GM18867 (cell line): ENCODE measurements at regions not wholly inside any gene's neighbourhood (a gene's known extent, or its start where the extent isn't known, plus 50 kb on each side); places are given as distances from the start of the nearest gene placed in this dataset.

Source experiments
- ATAC-seq: cut with Tn5 transposase; IDR thresholded peaks from one replicate; pipeline ENCODE4 v1.9.1; 2021; ENCODE audit warnings: mild to moderate bottlenecking, moderate library complexity; ENCODE audit not compliant: unreplicated experiment

DNA sequence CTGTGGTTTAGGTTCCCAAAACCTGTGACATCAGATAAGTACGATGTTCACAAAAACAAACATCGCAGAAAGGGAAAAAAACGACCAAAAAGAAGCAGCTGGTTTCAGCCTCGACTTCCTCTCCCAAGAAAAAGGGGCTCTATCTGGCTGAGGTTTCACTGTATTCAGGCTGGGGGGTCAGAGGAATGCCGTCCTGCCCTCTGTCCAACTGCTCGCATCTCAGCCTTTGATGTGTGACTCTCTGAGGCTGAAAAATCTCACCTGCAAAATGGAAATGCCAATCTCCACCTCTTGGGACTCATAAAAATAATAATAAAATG, 123.6 kb upstream of the PTPN1 start:
- ATAC-seq: no peak

- no peak for ATAC-seq
Observed at GRCh38 chr20:50387218-50387995, 122.8 kb upstream of the PTPN1 start.

- no peak for ATAC-seq
Observed at GRCh38 chr20:50387996-50388332, 122.2 kb upstream of the PTPN1 start.

GRCh38 chr20:50388733-50389437, 121.3 kb upstream of the PTPN1 start:
- ATAC-seq: no peak

- no peak for ATAC-seq
Observed at GRCh38 chr20:50389438-50389807, 120.8 kb upstream of the PTPN1 start.

DNA sequence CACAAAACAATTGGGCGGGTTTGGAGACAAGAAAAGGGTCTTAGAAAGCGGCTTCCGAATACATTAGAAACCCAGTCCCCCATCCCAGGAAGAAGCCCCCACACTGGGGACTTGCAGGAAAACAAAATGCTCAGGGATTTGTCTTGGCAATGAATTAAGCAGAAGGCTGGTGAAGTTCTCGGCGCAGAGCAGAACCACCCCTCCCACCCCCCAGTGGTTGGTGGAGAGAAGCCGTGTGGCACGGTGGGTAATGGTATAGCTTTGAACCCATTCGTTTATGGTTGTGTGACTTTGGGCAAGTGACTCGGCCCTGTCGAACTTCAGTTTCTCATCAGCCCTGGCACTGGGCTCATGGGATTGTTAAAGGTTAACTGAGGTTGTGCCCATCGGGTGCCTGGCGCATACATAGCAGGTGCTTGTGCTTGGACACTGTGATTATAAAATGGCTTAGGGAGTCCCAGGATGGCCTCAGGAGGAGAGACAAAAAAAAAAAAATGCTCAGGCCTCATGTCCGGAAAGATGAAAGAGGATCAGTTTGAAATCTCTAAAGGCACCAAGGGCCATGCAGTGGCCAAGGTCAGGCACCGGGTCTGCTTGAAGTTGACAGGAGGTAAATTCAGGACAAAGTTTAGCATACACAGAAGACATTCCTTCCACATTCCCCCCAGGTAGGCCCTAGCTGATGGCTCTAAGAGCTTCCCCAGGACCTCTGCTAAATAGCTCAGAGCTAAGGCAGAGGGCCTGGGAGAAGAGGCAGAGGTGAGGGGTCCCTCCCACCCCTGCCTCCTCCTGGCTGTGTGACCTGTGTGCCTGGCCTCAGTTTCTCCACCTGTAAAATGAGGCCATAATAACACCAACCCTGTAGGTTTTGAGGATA, 120.1 kb upstream of the PTPN1 start:
- ATAC-seq: no peak

- no peak for ATAC-seq
Observed at GRCh38 chr20:50390685-50391443, 119.3 kb upstream of the PTPN1 start.

DNA sequence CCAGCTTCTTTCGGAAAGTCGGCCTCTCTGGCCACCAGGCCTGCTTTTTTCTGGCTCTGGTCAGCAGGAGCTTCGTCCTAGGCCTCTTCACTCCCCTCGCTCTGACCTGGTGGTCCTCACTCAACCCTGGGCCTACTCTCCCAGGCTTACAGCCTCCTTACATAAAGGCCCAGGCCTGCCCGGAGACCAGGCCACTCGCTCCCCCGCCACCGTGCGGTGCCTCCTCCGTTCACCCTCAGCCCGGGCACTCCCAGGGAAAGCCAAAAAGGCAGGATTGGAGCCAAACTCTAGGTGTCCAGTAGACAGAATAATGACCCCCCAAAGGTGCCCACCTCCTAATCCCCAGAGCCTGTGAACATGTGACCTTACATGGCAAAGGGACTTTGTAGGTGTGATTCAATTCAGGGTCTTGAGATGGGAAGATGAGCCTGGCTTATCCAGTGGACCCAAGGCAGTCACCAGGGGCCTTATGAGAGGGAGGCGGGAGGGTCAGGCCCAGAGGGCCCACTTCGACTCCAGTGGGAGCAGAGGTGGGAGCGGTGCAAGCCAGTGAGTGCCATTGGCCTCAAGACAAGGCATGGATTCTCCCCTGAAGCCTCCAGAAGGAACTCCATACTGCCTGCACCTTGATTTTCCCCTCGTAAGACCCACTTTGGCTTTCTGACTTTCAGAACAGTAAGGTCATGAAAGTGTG, 118.6 kb upstream of the PTPN1 start:
- no peak for ATAC-seq

DNA sequence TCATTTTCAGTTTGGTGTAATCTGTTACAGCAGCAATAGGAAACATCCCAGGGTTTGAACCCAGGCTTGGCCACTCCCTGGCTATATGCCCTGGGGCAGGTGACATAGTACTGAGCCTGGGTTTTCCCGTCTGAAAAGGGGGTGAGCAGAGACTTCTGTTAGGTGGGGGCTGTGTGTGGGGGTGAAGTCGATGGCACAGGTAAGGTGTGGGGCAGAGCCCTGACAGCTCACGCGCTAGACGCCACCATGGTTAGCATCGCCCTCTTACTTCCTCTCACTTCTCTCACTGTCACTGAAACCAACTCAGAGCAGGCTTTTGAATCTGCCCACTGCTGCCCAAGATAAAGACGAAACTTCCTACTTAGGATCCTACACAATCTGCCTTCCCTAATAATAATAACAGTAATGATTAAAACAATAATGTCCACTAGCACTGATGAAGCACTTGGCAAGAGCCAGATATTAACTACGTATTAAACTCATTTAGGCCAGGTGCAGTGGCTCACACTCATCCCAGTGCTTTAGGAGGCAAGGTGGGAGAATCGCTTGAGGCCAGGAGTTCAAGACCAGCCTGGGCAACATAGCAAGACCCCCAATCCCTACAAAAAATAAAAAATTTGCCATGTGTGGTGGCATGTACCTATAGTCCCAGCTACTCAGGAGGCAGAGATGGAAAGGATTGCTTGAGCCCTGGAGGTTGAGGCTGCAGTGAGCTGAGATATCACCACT, 117.9 kb upstream of the PTPN1 start:
- no peak for ATAC-seq

DNA sequence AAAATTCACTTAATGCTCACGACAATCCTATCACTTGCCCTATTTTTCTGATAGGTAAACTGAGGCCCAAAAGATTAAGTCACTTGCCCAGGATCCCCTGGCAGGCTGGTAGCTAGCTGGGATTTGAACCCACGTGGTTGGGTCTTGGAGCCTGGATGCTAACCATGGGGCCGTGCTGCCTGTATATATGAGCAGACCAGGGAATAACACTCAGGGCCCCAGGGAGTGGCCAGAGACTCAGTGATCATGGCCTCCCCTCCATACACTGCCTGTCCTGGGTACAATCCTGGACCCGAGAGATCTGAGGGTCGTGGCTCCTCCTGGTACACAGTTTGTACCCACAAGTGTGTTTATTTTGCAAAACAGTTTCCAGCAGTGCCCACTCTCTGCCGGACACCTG, 116.9 kb upstream of the PTPN1 start:
- ATAC-seq: no peak

DNA sequence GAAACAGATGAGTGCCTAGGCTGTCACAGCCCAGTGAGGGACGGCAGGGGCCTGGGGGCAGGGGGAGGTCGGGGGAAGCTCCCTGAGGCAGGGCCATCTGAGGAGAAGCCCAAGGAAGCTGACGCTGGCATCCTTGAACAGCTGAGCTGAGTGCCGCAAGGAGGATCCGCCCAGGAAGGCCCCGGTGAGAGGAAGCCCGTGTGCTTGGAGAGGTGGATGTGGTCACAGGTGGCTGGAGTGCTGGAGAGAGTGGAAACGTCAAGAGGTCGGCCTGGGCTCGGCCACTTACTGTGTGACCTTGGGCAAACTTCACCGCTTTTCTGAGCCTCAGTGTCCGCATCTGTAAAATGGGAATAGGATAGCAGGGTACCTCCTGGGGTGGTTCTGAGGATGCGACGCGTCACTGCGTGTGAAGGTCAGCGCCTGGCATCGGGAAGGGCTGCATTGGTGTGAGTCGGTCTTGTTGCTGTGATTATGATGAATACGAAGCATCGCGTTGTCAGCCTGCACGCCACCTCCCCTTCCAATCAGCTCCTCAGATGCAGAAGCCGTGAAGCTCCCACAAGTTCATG, 116.1 kb upstream of the PTPN1 start:
- ATAC-seq: no peak

GRCh38 chr20:50394569-50394968, 115.6 kb upstream of the PTPN1 start:
- no peak for ATAC-seq

DNA sequence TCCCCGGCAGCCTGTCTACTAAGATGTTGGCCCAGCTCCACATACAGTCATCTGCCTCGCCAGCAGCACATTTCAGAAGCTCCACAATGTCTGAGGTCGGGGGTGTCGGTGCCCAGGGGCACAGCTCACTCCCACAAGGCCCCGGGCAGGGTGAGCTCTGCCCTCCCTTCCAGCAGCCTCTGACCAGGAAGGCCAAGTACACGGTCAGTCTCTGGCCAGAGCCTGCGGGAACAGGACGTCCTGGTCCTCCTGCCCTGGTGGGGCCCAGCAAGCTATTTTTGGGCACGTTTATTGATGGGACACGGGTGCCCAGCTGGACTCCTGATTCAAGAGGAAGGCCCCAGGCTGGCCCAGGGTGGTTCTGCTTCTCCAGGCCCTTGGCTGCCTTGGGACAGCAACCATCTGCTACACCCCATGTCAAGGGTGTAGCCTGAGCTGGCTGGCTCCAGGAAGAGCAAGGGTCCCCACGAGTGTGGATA, 114.9 kb upstream of the PTPN1 start:
- no peak for ATAC-seq

DNA sequence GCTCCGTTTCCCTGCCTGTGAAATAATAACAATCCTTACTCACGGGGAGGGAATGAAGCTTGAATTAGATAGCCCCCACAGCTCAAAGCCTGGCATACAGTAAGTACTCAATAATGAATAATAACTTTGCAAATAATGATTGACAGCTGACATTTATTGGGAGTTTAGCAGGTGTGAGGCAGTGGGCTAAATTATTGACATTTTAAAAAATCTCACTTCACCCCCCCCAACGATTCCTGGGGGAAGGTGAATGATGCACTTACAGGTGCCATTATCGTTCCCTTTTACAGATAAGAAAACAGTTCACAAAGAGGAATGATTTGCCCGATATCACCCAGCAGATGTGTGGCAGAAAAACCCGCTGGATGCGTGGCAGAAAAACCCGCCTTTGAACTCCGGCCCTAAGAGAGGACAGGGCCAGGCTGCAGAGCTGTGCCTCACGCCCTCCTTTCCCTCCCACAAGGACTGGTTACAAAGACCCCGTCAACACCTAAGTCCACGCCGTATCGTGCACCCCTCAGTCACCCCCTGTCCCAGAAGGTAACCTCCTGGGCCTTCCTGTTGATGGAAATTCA, 114.2 kb upstream of the PTPN1 start:
- ATAC-seq: no peak

- no peak for ATAC-seq
Observed at GRCh38 chr20:50396623-50397022, 113.6 kb upstream of the PTPN1 start.

DNA sequence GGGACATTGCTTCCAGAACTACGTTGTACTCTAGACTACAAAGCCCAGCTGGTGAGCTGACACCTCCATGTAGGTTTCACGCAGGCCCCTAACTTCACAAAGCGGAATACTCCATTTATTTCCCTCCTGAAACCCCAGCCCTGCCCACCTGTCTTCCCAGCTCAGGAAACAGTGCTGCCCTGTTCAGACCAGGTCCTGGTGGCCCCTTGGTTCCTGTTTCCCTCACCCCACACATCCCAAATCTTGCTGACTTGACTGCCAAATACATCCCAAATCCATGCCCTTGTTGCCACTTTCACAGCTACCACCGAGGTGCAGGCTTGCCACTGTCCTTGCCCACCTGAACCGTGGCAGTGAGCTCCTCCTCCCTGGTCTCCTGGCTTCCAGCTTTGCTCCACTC, 113.1 kb upstream of the PTPN1 start:
- no peak for ATAC-seq

DNA sequence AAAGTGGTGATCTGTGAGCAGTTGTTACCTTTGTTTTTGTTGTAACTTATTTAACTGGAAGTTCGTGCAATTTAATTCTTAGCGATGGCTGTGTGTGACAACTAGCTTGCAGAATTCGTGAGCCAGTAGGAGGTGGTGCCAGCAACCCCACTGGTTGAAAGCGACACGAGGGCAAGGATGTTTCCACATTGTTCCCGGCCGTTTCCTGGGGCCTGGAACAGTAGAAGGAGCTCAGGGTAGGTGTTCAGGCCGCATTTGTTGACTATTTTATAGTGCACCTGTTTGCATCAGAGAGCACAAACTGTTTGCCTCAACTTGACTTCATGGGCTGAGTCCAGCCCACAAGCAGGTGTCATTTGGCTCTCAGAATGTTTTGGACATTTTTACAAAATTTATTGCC, 112.1 kb upstream of the PTPN1 start:
- no peak for ATAC-seq

GRCh38 chr20:50398471-50398820, 111.7 kb upstream of the PTPN1 start:
- no peak for ATAC-seq
